C4-2B (cell line): ENCODE measurements at regions not wholly inside any gene's neighbourhood (a gene's known extent, or its start where the extent isn't known, plus 50 kb on each side); places are given as distances from the start of the nearest gene placed in this dataset.

Experiments
- CTCF ChIP-seq: fragments of 450-650 bp; conservative IDR thresholded peaks from 2 replicates; pipeline ENCODE4 v1.5.1; 2017; ENCODE audit warnings: mild to moderate bottlenecking
- ZFX ChIP-seq: fragments of 450-650 bp; IDR thresholded peaks from 2 replicates; pipeline ENCODE4 v1.6.1; 2017

DNA sequence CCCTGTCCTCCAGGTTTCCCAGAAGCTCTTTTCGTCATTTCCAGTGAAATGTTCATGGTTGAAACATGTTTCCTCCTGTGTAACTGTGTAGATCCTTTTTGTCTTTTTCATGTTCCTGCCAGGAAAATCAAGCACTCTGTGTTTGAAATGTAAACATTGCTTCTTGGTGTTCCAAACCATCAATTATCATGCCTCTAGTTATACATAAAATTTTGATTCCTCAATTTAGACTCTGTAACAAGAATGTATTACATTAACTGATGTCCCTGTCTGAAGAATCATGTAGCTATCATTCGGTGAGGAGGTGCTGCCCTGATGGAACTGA lies 546.3 kb upstream of the CITED2 start:
- TF ChIP-seq CTCF, result no peak
- TF ChIP-seq ZFX, result no peak
